GM18505 (cell line): ENCODE measurements at regions not wholly inside any gene's neighbourhood (a gene's known extent, or its start where the extent isn't known, plus 50 kb on each side); places are given as distances from the start of the nearest gene placed in this dataset.

Experiments used
- ATAC-seq: cut with Tn5 transposase; IDR thresholded peaks from one replicate; pipeline ENCODE4 v1.9.1; 2021; ENCODE audit not compliant: unreplicated experiment
- POLR2A ChIP-seq: IDR thresholded peaks from 4 replicates; pipeline ENCODE4 v1.6.1; 2011; ENCODE audit warnings: borderline replicate concordance; ENCODE audit not compliant: insufficient read depth, insufficient read length; ENCODE audit errors: extremely low read depth

GRCh38 chr1:234746798-234747196 is 136.8 kb upstream of the IRF2BP2 start:
- no peak for ATAC-seq

GRCh38 chr1:234745844-234746797 is 136.1 kb upstream of the IRF2BP2 start:
- ATAC-seq: no peak
- no peak for TF ChIP-seq POLR2A

More at GRCh38 chr1:234746798-234747196, 136.8 kb upstream of the IRF2BP2 start:
- TF ChIP-seq POLR2A: no peak

GRCh38 chr1:234745276-234745675 is 135.3 kb upstream of the IRF2BP2 start:
- TF ChIP-seq POLR2A: no peak

GRCh38 chr1:234743791-234744611 is 134.0 kb upstream of the IRF2BP2 start:
- TF ChIP-seq POLR2A: no peak
- no peak for ATAC-seq

More at GRCh38 chr1:234745276-234745675, 135.3 kb upstream of the IRF2BP2 start:
- no peak for ATAC-seq

- ATAC-seq: no peak
Observed at GRCh38 chr1:234742622-234743021, 132.6 kb upstream of the IRF2BP2 start.

GRCh38 chr1:234737967-234738314 is 128.0 kb upstream of the IRF2BP2 start:
- no peak for TF ChIP-seq POLR2A

More at GRCh38 chr1:234742622-234743021, 132.6 kb upstream of the IRF2BP2 start:
- TF ChIP-seq POLR2A: no peak

GRCh38 chr1:234735916-234736315 is 125.9 kb upstream of the IRF2BP2 start:
- no peak for TF ChIP-seq POLR2A
- no peak for ATAC-seq

More at GRCh38 chr1:234737967-234738314, 128.0 kb upstream of the IRF2BP2 start:
- ATAC-seq: no peak

- TF ChIP-seq POLR2A: no peak
- ATAC-seq: no peak
Observed at GRCh38 chr1:234735476-234735875, 125.5 kb upstream of the IRF2BP2 start.

- no peak for ATAC-seq
Observed at GRCh38 chr1:234734869-234735268, 124.9 kb upstream of the IRF2BP2 start.

GRCh38 chr1:234734412-234734835 is 124.4 kb upstream of the IRF2BP2 start:
- ATAC-seq: no peak
- TF ChIP-seq POLR2A: no peak

More at GRCh38 chr1:234734869-234735268, 124.9 kb upstream of the IRF2BP2 start:
- TF ChIP-seq POLR2A: no peak

- ATAC-seq: no peak
- no peak for TF ChIP-seq POLR2A
Observed at GRCh38 chr1:234733427-234733826, 123.4 kb upstream of the IRF2BP2 start.

- ATAC-seq: no peak
- TF ChIP-seq POLR2A: no peak
Observed at GRCh38 chr1:234732671-234733390, 122.9 kb upstream of the IRF2BP2 start.

GRCh38 chr1:234732260-234732659 is 122.3 kb upstream of the IRF2BP2 start:
- TF ChIP-seq POLR2A: no peak
- no peak for ATAC-seq

- no peak for TF ChIP-seq POLR2A
- peak; percentile 40 for ATAC-seq
Observed at GRCh38 chr1:234731569-234732085, 121.6 kb upstream of the IRF2BP2 start.
